Hepatocyte (in vitro differentiated cells): ENCODE measurements at regions not wholly inside any gene's neighbourhood (a gene's known extent, or its start where the extent isn't known, plus 50 kb on each side); places are given as distances from the start of the nearest gene placed in this dataset.
"Not testable (repeated sequence)": the region's sequence is repeated elsewhere in the genome, so short reads cannot be mapped to it uniquely, and the experiment has no call there.

ENCODE experiments used
- DNase-seq: peaks from one replicate; pipeline ENCODE4 v3.0.0-alpha.2; 2016; ENCODE audit warnings: low spot score
- H2AFZ ChIP-seq: fragments of 200-600 bp; sonication (generic); 2 replicates; pipeline ENCODE4 v1.6.0; 2016; ENCODE audit warnings: antibody characterized with exemption, mild to moderate bottlenecking
- H3K27ac ChIP-seq: fragments of 200-600 bp; sonication (generic); 2 replicates; pipeline ENCODE4 v1.5.1; 2016; ENCODE audit warnings: mild to moderate bottlenecking
- H3K27me3 ChIP-seq: fragments of 200-600 bp; sonication (generic); 2 replicates; pipeline ENCODE4 v1.6.1; 2016
- H3K36me3 ChIP-seq: fragments of 200-600 bp; sonication (generic); replicated peaks from 2 replicates; pipeline ENCODE4 v1.5.1; 2016; ENCODE audit warnings: low read depth; ENCODE audit not compliant: insufficient read depth
- H3K4me1 ChIP-seq: fragments of 200-600 bp; sonication (generic); 2 replicates; pipeline ENCODE4 v1.5.1; 2016; ENCODE audit warnings: mild to moderate bottlenecking, moderate library complexity; ENCODE audit not compliant: insufficient read depth
- H3K4me2 ChIP-seq: fragments of 200-600 bp; sonication (generic); 2 replicates; pipeline ENCODE4 v1.6.0; 2016
- H3K4me3 ChIP-seq: fragments of 200-600 bp; sonication (generic); 2 replicates; pipeline ENCODE4 v1.5.1; 2016; ENCODE audit warnings: mild to moderate bottlenecking
- H3K79me2 ChIP-seq: fragments of 200-600 bp; sonication (generic); 2 replicates; pipeline ENCODE4 v1.6.0; 2017; ENCODE audit warnings: mild to moderate bottlenecking
- H3K9me2 ChIP-seq: fragments of 200-600 bp; sonication (generic); replicated peaks from 2 replicates; pipeline ENCODE4 v1.6.0; 2017; ENCODE audit warnings: mild to moderate bottlenecking; ENCODE audit not compliant: insufficient read depth
- H3K9me3 ChIP-seq: fragments of 200-600 bp; sonication (generic); 2 replicates; pipeline ENCODE4 v1.5.1; 2016; ENCODE audit warnings: low read depth, mild to moderate bottlenecking
- H4K20me1 ChIP-seq: fragments of 200-600 bp; sonication (generic); 2 replicates; pipeline ENCODE4 v1.6.0; 2016; ENCODE audit warnings: mild to moderate bottlenecking; ENCODE audit not compliant: insufficient read depth, poor library complexity, severe bottlenecking
- EZH2 ChIP-seq: fragments of 200-600 bp; sonication (generic); IDR thresholded peaks from 2 replicates; pipeline ENCODE4 v1.6.1; 2016; ENCODE audit warnings: antibody characterized with exemption, mild to moderate bottlenecking, borderline replicate concordance
- EZH2phosphoT487 ChIP-seq: fragments of 200-600 bp; sonication (generic); IDR thresholded peaks from one replicate; pipeline ENCODE4 v1.6.1; 2018; ENCODE audit warnings: antibody characterized with exemption, mild to moderate bottlenecking, low read depth, moderate library complexity; ENCODE audit not compliant: unreplicated experiment, severe bottlenecking
- WGBS: methylation state at CpG from one replicate; pipeline ENCODE4 v1.1.6; 2016; ENCODE audit warnings: low lambda C conversion rate; ENCODE audit errors: missing lambda C conversion rate; 5-methylcytosine and 5-hydroxymethylcytosine counted together
- TF ChIP-seq, protein P1 (sequence below): fragments of 200-600 bp; sonication (generic); IDR thresholded peaks from 2 replicates; pipeline ENCODE4 v1.5.1; 2016; ENCODE audit warnings: antibody characterized with exemption, mild to moderate bottlenecking; ENCODE audit not compliant: poor library complexity

GRCh38 chr22:22316589-22316988, 72.0 kb downstream of the VPREB1 start:
- no peaks in the 10 kb centered on the region for H3K36me3 ChIP-seq
- H3K4me2 ChIP-seq, result no peak overlapping the region
- H3K27ac ChIP-seq, result no peak overlapping the region
- H4K20me1 ChIP-seq, result no peaks in the 10 kb centered on the region
- no peaks in the 10 kb centered on the region for H3K9me2 ChIP-seq
- H2AFZ ChIP-seq, result no peak overlapping the region
- TF ChIP-seq, protein P1, sequence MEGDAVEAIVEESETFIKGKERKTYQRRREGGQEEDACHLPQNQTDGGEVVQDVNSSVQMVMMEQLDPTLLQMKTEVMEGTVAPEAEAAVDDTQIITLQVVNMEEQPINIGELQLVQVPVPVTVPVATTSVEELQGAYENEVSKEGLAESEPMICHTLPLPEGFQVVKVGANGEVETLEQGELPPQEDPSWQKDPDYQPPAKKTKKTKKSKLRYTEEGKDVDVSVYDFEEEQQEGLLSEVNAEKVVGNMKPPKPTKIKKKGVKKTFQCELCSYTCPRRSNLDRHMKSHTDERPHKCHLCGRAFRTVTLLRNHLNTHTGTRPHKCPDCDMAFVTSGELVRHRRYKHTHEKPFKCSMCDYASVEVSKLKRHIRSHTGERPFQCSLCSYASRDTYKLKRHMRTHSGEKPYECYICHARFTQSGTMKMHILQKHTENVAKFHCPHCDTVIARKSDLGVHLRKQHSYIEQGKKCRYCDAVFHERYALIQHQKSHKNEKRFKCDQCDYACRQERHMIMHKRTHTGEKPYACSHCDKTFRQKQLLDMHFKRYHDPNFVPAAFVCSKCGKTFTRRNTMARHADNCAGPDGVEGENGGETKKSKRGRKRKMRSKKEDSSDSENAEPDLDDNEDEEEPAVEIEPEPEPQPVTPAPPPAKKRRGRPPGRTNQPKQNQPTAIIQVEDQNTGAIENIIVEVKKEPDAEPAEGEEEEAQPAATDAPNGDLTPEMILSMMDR, result no peak
- TF ChIP-seq EZH2 (no peak), EZH2phosphoT487 (no peak)
- no peaks in the 10 kb centered on the region for H3K9me3 ChIP-seq
- WGBS, result 96% methylated on average over 2 of the region's 2 CpGs
- H3K4me1 ChIP-seq, result no peaks in the 10 kb centered on the region
- no peak for DNase-seq
- no peaks in the 10 kb centered on the region for H3K79me2 ChIP-seq
- no peak overlapping the region for H3K4me3 ChIP-seq
- H3K27me3 ChIP-seq, result no peaks in the 10 kb centered on the region

- WGBS, result 95% methylated on average over 8 of the region's 8 CpGs
- TF ChIP-seq EZH2phosphoT487 (no peak), EZH2 (no peak)
- TF ChIP-seq, protein P1, result no peak
Measured at GRCh38 chr22:22318723-22319465, 74.3 kb downstream of the VPREB1 start.

DNA sequence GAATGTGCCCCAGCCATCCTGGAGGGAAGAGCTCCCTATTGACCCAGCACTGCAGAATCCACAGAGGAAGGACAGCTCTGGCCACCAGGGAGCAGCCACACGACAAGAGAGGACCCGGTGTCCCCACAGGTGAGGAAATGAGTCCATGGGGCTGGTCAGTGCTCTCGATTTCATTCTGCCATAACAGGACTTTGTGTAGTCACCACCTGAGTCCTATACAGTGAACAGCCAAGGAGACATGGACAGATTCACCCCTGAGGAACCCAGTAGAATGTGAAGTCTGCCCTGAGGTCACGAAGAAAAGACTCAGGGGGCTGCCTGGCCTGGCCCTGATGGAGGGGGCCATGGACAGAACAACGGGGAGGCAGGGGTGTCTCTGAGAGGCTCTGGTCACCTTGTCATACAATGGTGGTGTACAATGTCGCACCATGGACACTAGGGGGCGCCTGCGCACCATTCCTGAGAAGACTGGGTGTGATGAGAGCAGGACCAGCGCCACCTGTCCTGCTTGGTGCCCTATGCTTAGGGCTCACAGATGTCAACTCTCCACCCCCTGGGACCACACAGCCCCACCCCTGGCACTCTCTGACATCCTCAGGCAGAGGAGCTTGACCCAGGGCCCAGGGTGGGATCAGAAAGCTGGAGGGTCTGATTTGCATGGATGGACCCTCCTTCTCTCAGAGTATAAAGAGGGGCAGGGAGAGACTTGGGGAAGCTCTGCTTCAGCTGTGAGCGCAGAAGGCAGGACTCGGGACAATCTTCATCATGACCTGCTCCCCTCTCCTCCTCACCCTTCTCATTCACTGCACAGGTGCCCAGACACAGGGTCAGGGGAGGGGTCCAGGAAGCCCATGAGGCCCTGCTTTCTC, 77.4 kb downstream of the VPREB1 start:
- H3K9me2 ChIP-seq, H3K79me2 ChIP-seq, H2AFZ ChIP-seq, H4K20me1 ChIP-seq, H3K4me1 ChIP-seq, H3K27ac ChIP-seq, H3K4me2 ChIP-seq, H3K27me3 ChIP-seq, H3K9me3 ChIP-seq, H3K36me3 ChIP-seq, H3K4me3 ChIP-seq: not testable (repeated sequence)
- DNase-seq, result peak; percentile 79
- TF ChIP-seq, protein P1, result peak; percentile 62
- WGBS, result 31% methylated on average over 9 of the region's 11 CpGs

More at GRCh38 chr22:22318723-22319465, 74.3 kb downstream of the VPREB1 start:
- no peak overlapping the region for H3K27ac ChIP-seq
- no peaks in the 10 kb centered on the region for H3K9me3 ChIP-seq
- no peaks in the 10 kb centered on the region for H3K9me2 ChIP-seq
- no peaks in the 10 kb centered on the region for H3K4me1 ChIP-seq
- no peaks in the 10 kb centered on the region for H3K36me3 ChIP-seq
- no peak overlapping the region for H3K4me3 ChIP-seq
- H2AFZ ChIP-seq, result no peak overlapping the region
- no peaks in the 10 kb centered on the region for H3K27me3 ChIP-seq
- no peaks in the 10 kb centered on the region for H4K20me1 ChIP-seq
- no peaks in the 10 kb centered on the region for H3K79me2 ChIP-seq
- DNase-seq, result no peak
- H3K4me2 ChIP-seq, result no peak overlapping the region
